ENCODE measurements at regions not wholly inside any gene's neighbourhood (a gene's known extent, or its start where the extent isn't known, plus 50 kb on each side); places are given as distances from the start of the nearest gene placed in this dataset.

DNA sequence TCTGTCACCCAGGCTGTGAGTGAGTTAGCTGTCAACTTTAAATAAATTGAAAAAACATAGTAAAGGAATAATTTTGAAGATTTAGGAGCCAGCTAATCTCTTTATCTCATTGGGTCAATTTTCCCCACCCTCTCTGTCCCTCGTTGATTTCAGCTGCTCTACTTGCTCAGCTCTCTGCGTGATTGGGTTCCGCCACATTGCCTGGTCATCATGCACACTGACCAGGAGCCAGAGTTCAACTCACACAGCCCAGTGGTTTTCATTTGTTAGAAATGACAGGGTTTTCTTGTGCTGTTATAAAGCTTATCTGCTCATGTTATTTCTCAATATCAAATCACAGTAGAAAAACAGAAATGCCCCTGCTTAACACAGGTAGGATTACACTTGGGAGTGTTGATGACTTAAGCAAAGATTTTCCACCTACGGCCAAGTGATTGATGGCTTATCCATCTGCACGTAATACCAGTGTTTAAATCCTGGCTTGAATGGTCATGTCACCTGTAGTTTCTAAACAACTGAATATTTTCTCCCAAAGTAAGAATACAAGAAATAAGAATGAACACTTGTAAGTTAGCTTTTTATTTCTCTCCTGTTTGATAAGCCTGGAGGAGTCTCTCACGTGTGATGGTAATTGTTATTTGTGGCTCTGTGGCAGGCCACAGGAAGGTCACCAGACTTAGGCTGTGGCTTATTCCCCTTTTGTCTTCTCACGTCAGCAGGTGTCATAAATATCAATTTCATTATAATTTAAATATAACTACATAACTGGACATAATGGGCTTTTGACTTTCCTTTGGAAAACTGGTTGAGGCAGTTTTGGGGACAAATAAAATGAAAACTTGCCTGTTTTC is 367.2 kb upstream of the DDHD1 start:
- TF ChIP-seq, protein P1, sequence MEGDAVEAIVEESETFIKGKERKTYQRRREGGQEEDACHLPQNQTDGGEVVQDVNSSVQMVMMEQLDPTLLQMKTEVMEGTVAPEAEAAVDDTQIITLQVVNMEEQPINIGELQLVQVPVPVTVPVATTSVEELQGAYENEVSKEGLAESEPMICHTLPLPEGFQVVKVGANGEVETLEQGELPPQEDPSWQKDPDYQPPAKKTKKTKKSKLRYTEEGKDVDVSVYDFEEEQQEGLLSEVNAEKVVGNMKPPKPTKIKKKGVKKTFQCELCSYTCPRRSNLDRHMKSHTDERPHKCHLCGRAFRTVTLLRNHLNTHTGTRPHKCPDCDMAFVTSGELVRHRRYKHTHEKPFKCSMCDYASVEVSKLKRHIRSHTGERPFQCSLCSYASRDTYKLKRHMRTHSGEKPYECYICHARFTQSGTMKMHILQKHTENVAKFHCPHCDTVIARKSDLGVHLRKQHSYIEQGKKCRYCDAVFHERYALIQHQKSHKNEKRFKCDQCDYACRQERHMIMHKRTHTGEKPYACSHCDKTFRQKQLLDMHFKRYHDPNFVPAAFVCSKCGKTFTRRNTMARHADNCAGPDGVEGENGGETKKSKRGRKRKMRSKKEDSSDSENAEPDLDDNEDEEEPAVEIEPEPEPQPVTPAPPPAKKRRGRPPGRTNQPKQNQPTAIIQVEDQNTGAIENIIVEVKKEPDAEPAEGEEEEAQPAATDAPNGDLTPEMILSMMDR (IDR thresholded peaks at IDR 0.05; ENCODE audit: low read depth, low read length) = no peak
- H3K4me3 ChIP-seq (replicated peaks in 1 of 2; ENCODE audit: low read depth in 2 of 2, low read length in 2 of 2) = no peak overlapping the region
- no peak for DNase-seq (ENCODE audit: low read depth in 2 of 2)

DNA sequence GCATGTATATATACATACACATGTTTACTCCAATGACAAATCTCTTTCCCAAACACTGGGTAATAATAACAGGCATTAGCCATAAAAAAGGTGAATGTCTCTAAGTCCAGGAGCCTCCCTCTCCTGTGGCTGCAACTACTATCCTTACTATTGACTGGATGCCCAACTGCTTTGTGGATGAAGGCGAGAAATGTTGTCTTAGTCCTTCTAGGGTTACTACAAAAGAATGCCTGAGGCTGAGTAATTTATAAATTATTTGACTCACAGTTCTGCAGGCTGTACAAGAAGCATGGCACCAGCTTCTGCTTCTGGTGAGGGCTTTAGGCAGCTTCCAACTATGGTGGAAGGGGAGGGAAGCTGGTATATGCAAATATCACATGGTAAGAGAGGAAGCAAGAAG is 366.0 kb upstream of the DDHD1 start:
- no peak overlapping the region for H3K4me3 ChIP-seq (replicated peaks in 1 of 2; ENCODE audit: low read depth in 2 of 2, low read length in 2 of 2)
- DNase-seq (ENCODE audit: low read depth in 2 of 2) = peak in 1 of 2 donors; percentile 40
- TF ChIP-seq, protein P1 (IDR thresholded peaks at IDR 0.05; ENCODE audit: low read depth, low read length) = no peak

DNA sequence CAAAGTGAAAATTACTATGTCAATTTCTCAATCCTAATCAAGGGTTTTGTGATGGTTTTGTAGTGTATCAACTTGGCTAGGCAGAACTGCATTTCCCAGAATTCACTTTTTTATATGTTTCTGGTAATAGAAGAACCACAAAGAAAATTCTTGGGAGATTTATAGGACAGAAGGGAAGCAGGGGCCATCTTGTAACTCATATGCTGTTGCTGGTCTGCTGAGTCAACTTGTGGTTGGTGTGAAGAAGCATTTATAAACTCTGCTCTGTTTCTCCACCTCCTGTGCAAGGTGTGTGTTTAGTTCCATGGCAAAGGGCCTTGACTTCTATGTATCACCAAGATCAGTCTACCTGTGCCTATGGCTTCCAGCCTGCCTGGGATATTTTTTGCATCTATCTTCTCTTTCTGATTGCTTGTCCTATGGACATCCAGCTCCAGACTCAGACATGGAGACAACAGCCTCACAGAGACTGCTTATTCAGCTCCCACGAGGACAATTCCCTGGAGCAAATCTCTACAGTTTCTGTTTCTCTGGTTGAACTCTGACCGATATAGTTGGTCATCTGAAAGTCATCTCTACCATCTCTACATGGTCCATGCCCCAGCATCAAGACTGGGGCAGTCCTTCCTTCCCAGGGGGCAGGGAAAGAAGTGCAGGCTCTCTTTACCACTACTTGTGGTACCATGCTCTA is 364.3 kb upstream of the DDHD1 start:
- no peak overlapping the region for H3K4me3 ChIP-seq (replicated peaks in 1 of 2; ENCODE audit: low read depth in 2 of 2, low read length in 2 of 2)
- DNase-seq (ENCODE audit: low read depth in 2 of 2) = peak in 1 of 2 donors; percentile 43
- TF ChIP-seq, protein P1 (IDR thresholded peaks at IDR 0.05; ENCODE audit: low read depth, low read length) = no peak

DNA sequence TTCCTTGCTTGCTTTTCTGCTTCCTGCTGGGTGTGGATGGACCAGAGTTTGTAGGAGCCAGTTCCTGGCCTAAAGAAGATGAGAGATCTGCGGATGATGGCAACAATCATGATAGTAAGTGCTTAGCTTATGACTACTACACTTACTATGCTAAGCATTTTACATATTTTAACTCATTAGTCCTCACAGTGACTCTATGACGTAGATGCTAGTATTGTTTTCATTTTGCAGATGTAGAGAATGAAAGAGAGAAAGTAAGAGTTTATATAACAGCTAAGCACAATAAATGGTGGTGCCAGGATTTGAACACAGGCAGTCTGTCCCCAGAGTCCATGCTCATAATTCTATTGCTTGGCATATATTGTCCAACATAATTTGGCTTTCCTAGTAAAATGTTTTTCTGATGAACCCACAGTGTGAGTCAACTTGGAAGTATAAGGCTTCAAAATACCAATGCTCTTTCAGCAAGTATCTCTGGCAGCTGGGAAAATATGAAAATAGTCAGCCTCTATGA is 363.2 kb upstream of the DDHD1 start:
- no peak overlapping the region for H3K4me3 ChIP-seq (replicated peaks in 1 of 2; ENCODE audit: low read depth in 2 of 2, low read length in 2 of 2)
- peak; percentile 32 to 79 for DNase-seq (ENCODE audit: low read depth in 2 of 2)
- TF ChIP-seq, protein P1 (IDR thresholded peaks at IDR 0.05; ENCODE audit: low read depth, low read length) = no peak

DNA sequence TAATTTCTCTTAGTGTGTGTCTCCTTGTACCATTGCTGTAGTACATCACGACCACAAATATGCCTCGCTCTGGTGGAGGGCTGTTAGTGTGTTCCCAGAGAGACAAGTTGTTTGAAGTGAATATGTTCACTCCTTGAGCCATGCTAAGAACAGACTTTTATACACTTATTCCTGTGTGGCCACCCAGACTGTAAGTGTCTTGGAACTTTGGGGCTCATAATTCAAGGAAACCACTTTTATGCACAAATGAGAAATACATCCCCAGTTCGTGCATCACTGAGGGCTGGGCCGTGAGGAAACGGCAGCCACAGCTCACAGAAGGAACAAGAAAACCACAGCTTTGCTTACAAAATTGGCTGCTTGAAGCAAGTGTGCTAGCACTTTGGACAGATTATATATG is 362.2 kb upstream of the DDHD1 start:
- DNase-seq (ENCODE audit: low read depth in 2 of 2) = no peak
- TF ChIP-seq, protein P1 (IDR thresholded peaks at IDR 0.05; ENCODE audit: low read depth, low read length) = no peak
- no peak overlapping the region for H3K4me3 ChIP-seq (replicated peaks in 1 of 2; ENCODE audit: low read depth in 2 of 2, low read length in 2 of 2)

DNA sequence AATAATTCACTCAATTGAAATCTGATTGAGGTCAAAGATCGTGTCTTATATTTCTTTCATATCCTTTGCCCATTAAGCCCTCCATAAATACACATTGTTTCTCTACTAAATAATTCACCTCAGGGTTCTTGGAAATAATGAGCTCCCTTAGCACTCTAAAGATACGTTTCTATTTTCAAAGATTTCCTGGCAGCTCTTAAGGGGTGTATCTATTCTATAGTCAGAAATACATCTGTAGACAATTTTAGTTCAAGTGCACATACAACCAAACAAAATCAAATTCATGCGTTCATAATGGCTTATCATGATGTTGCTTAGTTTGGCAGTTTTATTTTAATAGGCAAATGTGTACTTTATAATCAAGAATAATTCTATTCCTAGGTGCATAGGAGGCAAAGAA is 361.1 kb upstream of the DDHD1 start:
- no peak for DNase-seq (ENCODE audit: low read depth in 2 of 2)
- no peak overlapping the region for H3K4me3 ChIP-seq (replicated peaks in 1 of 2; ENCODE audit: low read depth in 2 of 2, low read length in 2 of 2)
- TF ChIP-seq, protein P1 (IDR thresholded peaks at IDR 0.05; ENCODE audit: low read depth, low read length) = no peak
